Dermis blood vessel endothelial cell (primary cell): ENCODE measurements at regions not wholly inside any gene's neighbourhood (a gene's known extent, or its start where the extent isn't known, plus 50 kb on each side); places are given as distances from the start of the nearest gene placed in this dataset.
"Not testable (repeated sequence)": the region's sequence is repeated elsewhere in the genome, so short reads cannot be mapped to it uniquely, and the experiment has no call there.

Source experiments
- DNase-seq: peaks from one replicate; pipeline ENCODE4 v3.0.0; 2010

DNA sequence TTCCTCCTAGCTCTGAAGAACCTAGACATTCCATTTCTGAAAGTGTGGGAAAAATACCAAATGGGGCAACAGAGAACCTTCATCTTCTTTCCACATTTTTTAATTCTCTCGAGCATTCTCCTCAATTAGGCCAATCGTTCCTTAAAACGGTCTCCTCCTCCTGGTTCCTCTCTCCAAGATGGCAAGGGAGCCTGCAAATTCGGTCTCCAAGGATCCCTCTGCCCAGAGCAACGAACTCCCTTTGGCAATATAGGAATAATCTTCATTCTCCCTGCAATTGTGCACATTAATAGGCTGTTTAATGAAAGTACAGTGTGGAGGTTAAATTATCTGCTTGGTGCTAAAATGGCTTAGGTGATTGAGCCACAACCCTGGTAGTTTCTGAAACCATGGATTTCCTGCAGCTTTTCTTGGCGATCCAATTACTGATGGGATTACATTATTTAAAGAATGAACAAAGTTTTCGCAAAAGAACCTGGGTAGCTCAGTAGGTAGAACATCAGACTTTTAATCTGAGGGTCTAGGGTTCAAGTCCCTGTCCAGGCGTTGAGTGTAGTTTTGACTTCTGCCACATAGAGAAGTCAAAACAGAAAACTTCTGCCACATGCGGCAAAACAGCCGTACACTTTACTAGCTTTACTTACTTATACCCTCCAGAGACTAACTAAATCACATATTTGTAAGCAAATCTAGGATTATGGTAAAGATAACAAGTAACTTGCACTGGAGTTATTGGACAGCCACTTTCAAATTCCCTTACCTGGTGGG lies 102.9 kb upstream of the ZNF184 start:
- DNase-seq: no peak

GRCh38 chr6:27568226-27568897 lies 95.5 kb upstream of the ZNF184 start:
- no peak for DNase-seq

GRCh38 chr6:27565839-27566779 lies 93.2 kb upstream of the ZNF184 start:
- DNase-seq: no peak

GRCh38 chr6:27562027-27562410 lies 89.1 kb upstream of the ZNF184 start:
- no peak for DNase-seq

DNA sequence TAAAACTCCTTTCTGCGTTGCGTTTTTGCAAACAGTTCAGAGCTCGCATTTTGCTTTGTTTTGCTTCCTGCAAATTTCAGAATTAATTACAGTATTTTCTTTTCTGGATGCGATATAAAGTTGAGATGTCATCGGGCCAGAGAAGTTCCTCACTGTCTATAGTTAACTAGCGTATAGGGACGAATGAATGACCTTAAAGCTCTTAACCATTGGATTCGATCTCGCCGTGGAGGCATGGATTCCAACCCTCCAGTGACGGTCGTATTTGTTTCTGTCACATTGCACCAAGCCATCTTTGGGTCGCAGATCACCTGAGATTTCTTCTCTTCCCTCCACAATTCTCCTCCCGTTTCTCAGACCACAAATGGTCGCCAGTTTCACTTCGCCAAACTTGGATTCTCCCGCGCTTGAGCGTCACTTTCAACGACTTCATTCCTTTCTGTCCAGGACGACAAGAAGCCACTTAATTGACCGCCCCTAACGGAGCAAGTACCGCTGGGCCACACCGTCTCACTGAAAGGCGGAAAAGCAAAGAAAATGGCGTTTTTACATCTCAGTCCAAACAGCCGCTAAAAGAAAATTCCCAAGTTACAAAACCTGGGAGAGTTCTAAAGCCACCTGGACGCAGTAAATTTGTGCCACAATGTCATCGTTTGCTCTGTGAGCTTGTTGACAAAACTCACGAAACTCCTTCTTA lies 85.3 kb upstream of the ZNF184 start:
- DNase-seq: no peak

DNA sequence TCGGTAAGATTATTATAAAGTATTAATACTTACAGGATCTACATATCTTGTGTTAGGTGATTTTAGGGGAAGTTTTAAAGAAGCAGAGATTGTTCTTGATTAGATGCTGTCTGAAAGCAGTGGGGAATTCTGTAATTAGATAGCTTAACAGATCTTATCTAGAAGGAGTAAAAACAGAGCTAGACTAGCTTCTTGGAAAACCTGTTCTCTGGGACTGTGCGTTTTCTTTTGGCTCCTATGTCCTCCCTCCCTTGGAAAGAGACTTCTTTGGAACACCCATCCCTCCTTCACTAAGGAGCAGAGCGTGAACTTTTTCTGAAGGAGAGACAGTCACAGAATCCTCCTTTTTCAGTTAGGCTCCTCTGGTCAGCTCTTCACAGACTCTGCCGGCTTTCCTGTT lies 83.5 kb upstream of the ZNF184 start:
- DNase-seq: no peak

DNA sequence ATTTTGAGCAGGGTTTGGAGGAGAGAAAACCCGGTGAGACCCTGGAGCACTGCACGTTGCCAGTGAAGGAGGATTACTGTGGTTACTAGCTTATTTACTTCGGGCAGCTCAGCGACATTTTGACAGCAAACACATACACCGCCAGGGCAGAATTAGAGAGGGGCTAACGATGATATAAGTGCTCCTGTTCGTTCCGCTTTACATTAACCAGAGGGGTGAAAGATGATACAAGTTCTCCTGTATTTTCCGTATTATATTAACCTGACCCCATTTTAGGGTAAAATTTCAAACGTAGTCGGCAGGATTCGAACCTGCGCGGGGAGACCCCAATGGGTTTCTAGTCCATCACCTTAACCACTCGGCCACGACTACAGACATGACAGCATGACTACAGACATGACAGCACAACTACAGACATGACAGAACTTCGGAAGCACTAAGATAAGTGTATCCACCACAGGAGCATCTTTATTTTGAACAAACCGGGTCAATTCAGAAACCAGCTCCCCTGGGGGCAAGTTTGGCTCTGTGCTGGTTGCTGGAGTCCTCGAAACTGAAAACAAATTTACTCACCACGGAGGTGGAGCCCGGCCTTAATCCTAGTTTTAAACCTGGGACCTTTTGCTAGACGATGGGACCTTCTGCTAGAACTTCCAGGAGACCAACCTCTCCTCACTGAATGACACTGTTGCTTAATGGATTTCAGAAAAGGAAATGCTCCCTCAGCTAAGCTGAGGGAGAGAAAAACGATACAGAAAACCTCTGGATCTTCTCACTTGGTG lies 80.4 kb upstream of the ZNF184 start:
- peak; percentile 42 for DNase-seq

DNA sequence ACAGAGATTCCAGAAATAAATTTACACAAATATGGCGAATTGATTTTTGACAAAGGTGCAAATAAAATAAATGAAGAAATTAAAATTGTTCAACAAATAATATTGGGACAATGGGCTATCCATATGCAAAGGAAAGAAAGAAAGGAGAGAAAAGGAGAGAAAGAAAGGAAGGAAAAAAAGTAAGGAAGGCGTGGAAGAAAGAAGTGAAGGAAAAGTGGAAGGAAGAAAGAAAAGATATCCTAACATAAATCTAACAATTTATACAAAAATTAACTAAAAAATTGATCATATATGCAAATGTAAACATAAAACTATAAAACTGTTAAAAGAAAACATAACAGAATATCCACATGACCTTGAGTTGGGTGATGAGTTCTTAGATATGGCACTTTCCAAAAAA lies 78.7 kb upstream of the ZNF184 start:
- no peak for DNase-seq

GRCh38 chr6:27550692-27551091 lies 77.8 kb upstream of the ZNF184 start:
- no peak for DNase-seq

- not testable (repeated sequence) for DNase-seq
Measured at GRCh38 chr6:27549241-27549598, 76.3 kb upstream of the ZNF184 start.

GRCh38 chr6:27547157-27548075 lies 74.5 kb upstream of the ZNF184 start:
- peak; percentile 64 for DNase-seq

DNA sequence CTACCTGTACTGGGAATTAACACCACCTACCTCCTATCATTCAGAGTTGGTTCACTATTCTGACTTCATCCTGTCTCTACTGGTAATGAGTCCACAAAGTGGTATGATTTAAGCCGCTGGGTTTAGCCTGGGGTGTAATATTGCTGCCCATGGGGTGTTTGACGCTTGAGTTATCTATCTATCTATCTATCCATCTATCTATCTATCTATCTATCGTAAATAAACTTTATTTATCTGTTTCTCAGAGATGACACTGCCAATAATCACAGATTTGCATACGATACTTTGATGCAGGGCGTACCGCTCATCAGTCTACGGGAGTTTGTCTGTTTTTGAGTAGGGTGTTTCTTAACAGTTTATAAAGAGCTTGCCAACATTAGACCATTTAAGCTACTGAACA lies 73.6 kb upstream of the ZNF184 start:
- DNase-seq: no peak

DNA sequence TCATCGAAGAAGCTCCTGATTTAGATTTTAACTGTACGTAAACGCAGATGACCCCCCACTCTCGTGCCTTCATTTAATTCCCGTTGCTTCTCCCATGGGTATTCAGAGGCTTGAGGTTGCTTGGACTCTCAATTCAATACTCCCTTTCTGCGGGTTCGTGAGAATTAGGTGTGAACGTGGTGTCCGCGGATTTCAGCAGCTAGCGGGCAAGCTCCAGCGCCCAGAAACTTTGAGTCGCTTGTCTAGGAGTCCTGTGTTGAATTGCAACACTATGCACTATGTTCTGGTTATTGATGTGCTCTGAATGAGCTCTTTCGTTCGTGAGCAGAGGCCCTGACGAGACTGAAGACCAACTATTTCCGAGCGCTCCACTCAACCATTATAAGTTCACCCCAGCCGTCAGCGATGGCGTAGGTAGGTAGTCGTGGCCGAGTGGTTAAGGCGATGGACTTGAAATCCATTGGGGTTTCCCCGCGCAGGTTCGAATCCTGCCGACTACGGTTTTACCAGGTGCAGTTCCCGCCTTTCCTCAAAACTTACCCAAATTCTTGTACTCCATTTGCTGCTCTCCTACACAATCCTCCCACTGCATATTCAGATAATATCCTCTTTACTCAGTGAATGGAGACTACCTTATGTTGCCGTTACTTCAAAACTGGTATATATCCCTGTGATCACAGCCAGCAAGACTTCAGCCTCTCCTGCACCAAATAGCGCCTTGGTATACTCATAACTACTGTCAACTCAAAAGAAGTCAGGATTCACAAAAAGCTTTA lies 72.6 kb upstream of the ZNF184 start:
- DNase-seq: peak; percentile 62

DNA sequence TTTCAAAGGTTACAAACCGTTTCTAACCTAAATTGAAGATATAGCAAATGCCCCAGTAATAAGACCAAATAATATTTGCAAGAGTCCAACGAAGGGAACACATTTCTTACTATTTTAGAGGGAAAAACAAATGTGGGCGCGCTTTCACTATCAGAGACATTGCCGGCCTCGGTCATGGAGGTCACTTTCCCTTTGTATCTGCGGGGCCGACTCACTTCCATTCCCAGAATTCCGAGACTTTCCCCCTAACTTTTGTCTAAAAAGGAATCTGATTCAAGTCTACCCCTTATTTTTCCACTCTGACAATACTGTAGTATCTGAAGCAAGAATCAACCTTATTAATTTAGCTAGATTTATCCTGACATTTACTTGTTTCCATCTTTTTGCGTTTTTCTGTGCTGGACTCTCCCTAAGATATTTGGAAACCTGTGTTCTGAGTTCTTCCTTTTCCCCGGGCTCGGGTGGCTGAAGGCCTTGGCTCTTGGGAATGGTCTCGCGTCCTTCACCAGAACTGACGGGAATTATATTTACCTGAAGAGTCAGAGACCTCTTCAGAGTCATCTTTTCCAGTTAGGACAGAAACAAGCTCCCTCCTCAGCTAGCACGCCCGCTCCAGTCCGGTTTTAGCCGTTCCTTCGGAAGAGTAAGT lies 71.8 kb upstream of the ZNF184 start:
- DNase-seq: no peak

GRCh38 chr6:27544135-27544534 lies 71.2 kb upstream of the ZNF184 start:
- not testable (repeated sequence) for DNase-seq

DNA sequence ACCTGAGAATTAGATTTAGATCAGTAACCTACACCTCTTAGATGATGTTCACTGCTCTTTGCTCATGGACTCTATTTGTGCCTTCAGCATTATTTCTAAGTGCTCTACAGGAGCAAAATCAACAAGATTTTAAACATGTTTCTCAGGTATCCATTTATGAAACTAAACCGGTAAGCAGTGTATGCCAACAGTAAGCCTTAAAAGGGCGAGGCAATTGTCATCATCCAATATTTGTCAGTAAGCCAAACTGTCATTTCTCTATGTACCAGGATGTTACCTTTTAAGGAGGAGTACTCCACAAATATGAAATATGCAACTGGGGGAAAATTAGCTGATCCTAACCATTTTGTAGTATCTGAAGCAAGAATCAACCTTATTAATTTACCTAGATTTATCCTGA lies 69.6 kb upstream of the ZNF184 start:
- DNase-seq: no peak

GRCh38 chr6:27541933-27542297 lies 69.0 kb upstream of the ZNF184 start:
- DNase-seq: no peak

- peak; percentile 20 for DNase-seq
Measured at GRCh38 chr6:27541212-27541932, 68.5 kb upstream of the ZNF184 start.

- DNase-seq: no peak
Measured at GRCh38 chr6:27539551-27539950, 66.6 kb upstream of the ZNF184 start.
